WERI-Rb-1 (cell line): ENCODE measurements at regions not wholly inside any gene's neighbourhood (a gene's known extent, or its start where the extent isn't known, plus 50 kb on each side); places are given as distances from the start of the nearest gene placed in this dataset.

Source experiments
- DNase-seq: peaks from one replicate; pipeline ENCODE4 v3.0.0-alpha.2; 2020
- H3K27ac ChIP-seq: fragments of 250-450 bp; sonication (Bioruptor Pico); 2 replicates; pipeline ENCODE4 v1.5.1; 2020; ENCODE audit warnings: mild to moderate bottlenecking, moderate library complexity
- H3K27me3 ChIP-seq: fragments of 250-450 bp; sonication (Bioruptor Pico); 2 replicates; pipeline ENCODE4 v1.5.1; 2021; ENCODE audit warnings: mild to moderate bottlenecking, low read depth, moderate library complexity; ENCODE audit not compliant: insufficient read depth, severe bottlenecking
- H3K36me3 ChIP-seq: fragments of 250-450 bp; sonication (Bioruptor Pico); 2 replicates; pipeline ENCODE4 v1.5.1; 2020; ENCODE audit warnings: mild to moderate bottlenecking, moderate library complexity
- H3K4me3 ChIP-seq: 2 replicates; pipeline ENCODE4 v1.5.1; 2011; ENCODE audit warnings: low read depth, mild to moderate bottlenecking, control low read depth, low read length
- H3K9me3 ChIP-seq: fragments of 250-450 bp; sonication (Bioruptor Pico); 2 replicates; pipeline ENCODE4 v1.5.1; 2021; ENCODE audit warnings: mild to moderate bottlenecking, moderate library complexity; ENCODE audit not compliant: severe bottlenecking
- TF ChIP-seq, protein P1 (sequence below): IDR thresholded peaks from 2 replicates; pipeline ENCODE4 v1.5.1; 2011; ENCODE audit warnings: low read depth, mild to moderate bottlenecking, control low read depth, inconsistent platforms, low read length

DNA sequence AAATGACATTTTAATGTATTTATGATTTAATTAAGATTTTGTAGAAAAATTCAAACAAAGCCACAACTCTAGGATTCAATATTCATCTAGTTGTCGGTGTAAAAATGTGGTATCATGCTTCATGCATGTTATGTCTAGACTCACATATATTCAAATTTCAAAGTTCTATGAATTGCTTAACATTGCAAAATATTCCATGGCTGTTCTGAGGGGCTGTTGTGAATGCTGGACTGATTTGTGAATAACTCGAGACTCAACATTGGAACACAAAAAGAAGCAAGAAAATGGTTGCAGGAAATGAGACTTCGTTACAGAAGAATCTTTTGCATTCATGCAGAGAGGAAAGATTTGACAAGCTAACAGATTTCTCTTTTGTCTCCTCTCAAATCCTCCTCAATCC lies 705.9 kb downstream of the DHX35 start:
- Histone ChIP-seq H3K36me3 (no peaks in the 10 kb centered on the region), H3K4me3 (no peak overlapping the region), H3K27me3 (peaks cover 26% of the 10 kb centered on the region), H3K9me3 (no peaks in the 10 kb centered on the region), H3K27ac (no peak overlapping the region)
- TF ChIP-seq, protein P1, sequence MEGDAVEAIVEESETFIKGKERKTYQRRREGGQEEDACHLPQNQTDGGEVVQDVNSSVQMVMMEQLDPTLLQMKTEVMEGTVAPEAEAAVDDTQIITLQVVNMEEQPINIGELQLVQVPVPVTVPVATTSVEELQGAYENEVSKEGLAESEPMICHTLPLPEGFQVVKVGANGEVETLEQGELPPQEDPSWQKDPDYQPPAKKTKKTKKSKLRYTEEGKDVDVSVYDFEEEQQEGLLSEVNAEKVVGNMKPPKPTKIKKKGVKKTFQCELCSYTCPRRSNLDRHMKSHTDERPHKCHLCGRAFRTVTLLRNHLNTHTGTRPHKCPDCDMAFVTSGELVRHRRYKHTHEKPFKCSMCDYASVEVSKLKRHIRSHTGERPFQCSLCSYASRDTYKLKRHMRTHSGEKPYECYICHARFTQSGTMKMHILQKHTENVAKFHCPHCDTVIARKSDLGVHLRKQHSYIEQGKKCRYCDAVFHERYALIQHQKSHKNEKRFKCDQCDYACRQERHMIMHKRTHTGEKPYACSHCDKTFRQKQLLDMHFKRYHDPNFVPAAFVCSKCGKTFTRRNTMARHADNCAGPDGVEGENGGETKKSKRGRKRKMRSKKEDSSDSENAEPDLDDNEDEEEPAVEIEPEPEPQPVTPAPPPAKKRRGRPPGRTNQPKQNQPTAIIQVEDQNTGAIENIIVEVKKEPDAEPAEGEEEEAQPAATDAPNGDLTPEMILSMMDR = no peak
- DNase-seq = no peak

DNA sequence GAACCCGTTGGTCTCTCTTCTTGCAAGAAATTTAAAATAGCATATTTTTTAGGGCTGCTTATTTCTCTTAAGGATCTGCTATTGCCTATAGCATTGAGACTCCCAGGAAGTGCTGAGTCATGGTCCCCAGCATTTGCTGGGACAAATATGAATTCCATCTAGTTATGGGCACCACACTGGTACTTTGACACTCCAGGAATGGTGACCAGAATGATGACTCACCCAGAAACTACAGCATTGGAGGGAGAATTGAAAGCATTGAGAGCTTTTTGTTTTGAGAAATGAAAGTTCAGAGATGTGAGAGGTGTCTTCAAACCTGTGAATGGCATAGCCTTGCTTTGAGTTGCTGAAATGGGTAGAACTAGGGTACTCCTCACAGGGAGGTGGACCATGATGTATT lies 699.7 kb downstream of the DHX35 start:
- TF ChIP-seq, protein P1 = no peak
- H3K27me3 ChIP-seq = peaks cover 20% of the 10 kb centered on the region

DNA sequence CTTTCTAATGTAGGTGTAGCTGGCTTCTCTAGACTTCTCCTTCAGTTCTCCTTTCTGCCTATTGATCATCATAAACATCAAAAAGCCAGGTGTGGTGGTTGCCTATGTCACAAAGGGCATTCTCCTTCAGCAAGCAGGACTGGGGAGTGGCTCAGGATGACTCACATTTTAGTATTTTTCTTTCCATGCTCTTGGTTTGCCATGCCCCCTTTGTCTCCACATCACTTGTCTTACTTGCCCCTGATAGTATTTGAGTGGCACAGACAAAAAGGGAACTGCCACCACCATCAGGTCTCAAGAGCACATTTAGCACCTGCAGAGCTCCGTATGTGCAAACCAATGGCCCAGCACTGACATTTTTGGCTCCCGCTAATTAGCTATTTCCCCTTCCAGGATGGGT lies 698.8 kb downstream of the DHX35 start:
- TF ChIP-seq, protein P1 = no peak
- H3K36me3 ChIP-seq = no peaks in the 10 kb centered on the region
- no peak overlapping the region for H3K27ac ChIP-seq
- no peak overlapping the region for H3K4me3 ChIP-seq
- DNase-seq = no peak
- H3K27me3 ChIP-seq = peaks cover 18% of the 10 kb centered on the region
- H3K9me3 ChIP-seq = no peaks in the 10 kb centered on the region

More for the DNA sequence above, 699.7 kb downstream of the DHX35 start:
- no peak for DNase-seq
- H3K4me3 ChIP-seq = no peak overlapping the region
- H3K9me3 ChIP-seq = no peaks in the 10 kb centered on the region
- no peaks in the 10 kb centered on the region for H3K36me3 ChIP-seq
- H3K27ac ChIP-seq = no peak overlapping the region

DNA sequence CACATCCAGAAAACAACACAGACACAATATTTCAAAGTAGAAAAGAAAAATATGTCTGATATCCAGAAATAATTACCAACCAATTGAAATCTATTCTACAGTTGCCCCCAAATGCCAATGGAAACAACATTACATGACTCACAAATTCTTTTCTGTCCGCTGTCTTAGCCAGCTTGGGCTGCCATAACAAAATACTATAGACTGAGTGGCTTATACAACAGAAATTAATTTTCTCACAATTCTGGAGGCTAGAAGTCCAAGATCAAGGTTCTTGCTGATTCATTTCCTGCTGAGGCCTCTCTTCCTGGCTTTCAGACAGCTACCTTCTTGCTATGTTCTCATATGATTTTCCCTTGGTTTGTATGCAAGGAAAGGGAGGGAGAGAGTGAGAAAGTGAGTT lies 698.1 kb downstream of the DHX35 start:
- H3K9me3 ChIP-seq = no peaks in the 10 kb centered on the region
- H3K36me3 ChIP-seq = no peaks in the 10 kb centered on the region
- peaks cover 24% of the 10 kb centered on the region for H3K27me3 ChIP-seq
- DNase-seq = no peak
- TF ChIP-seq, protein P1 = no peak
- no peak overlapping the region for H3K27ac ChIP-seq
- H3K4me3 ChIP-seq = no peak overlapping the region

DNA sequence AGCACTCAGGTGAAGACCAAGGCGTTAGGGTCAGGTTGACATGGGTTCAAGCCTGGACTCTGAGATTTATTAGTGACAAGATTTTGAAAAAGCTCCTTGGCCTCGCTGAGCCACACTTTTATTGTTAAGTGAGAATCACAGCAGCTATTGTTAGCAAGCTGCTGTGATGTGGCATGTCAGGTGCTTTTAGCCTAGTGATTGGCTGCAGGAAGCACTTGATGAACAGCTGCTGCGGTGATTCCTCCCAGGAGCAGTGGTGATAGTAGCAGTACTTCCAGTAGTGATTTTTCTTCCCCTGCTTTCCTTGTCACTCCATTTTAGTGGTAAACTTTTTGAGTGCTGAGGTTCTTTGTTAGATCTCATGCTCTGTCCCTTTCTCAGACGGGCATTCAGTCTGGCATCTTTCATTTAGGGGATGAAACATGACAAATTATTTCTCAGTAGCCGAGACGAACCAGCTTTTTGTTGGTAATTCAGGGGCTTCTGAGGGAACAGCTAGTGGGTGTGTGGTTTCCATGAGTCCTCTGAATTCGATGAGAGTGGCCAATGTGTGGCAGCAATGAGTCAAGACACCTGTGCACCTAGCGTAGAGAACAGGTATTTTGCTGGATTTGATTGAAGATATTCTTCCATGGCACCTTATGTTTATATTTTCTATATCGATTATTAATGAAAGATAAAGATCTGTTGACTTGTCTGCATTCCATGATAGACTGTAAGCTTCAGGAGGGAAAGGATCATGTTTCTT lies 696.7 kb downstream of the DHX35 start:
- DNase-seq = no peak
- Histone ChIP-seq H3K27me3 (peaks cover 24% of the 10 kb centered on the region), H3K4me3 (no peak overlapping the region), H3K36me3 (no peaks in the 10 kb centered on the region), H3K27ac (no peak overlapping the region), H3K9me3 (no peaks in the 10 kb centered on the region)
- TF ChIP-seq, protein P1 = no peak

DNA sequence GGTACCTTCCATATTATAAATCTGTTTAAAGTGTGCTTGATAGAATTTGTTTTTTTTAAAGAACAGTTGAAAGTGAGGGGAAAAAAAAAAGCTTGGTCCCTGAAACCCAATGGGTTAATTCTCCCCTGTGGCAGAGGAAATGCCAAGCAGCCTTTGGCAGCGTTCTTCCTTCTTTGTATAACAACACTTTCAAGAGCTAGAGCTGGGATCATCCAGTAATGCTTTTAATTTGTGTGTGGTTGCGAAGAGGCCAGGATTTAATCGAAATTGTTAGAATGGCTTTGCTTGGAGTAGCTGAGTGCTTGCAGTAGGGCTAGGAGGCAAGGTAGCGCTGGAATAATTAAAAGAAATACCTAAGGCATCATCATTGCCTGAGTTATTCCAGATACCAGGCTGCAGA lies 692.0 kb downstream of the DHX35 start:
- TF ChIP-seq, protein P1 = no peak
- no peak overlapping the region for H3K4me3 ChIP-seq
- H3K27me3 ChIP-seq = peaks cover 39% of the 10 kb centered on the region
- H3K36me3 ChIP-seq = no peaks in the 10 kb centered on the region
- H3K27ac ChIP-seq = no peak overlapping the region
- H3K9me3 ChIP-seq = no peaks in the 10 kb centered on the region
- DNase-seq = no peak
